ENCODE measurements at regions not wholly inside any gene's neighbourhood (a gene's known extent, or its start where the extent isn't known, plus 50 kb on each side); places are given as distances from the start of the nearest gene placed in this dataset.

- Histone ChIP-seq H3K4me3 (no peak overlapping the region), H3K27ac (no peak overlapping the region), H3K36me3 (no peaks in the 10 kb centered on the region), H3K9me3 (peaks cover 0 to 14% (median 4%) of the 10 kb centered on the region in 8 donors), H3K27me3 (replicated peaks in 1 of 7) (no peaks in the 10 kb centered on the region), H3K4me1 (no peaks in the 10 kb centered on the region)
- intact Hi-C loops (cut with DNase I; ENCODE audit: low total_unique reads), result no loop called here
- no peak for TF ChIP-seq POLR2AphosphoS5 (IDR thresholded peaks at IDR 0.05)
- WGBS, 5 donors, result 52 to 76% (median 61%) methylated on average over 1 of the region's 1 CpG
- DNase-seq, result no peak
These were observed 606.0 kb downstream of the KCTD8 start for GRCh38 chr4:43842594-43842993.

DNA sequence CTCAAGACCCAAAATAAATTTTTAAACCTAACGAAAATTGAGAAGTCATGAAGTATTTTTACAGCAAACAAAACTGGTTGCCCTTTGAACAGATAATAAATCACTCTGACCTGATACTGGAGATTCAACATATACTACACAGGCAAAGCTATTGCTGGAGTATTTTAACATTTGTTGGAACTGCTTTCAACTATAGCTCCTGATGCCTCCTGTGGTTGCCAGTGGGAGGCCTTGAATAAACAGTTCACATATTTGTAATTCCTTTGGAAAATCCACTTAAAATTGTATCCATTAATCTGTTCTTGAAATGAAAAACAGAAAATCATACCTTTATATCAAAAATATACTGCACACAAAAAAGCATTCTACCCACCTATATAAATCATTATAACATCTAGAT is 605.1 kb downstream of the KCTD8 start:
- no peak for TF ChIP-seq CTCF (IDR thresholded peaks at IDR 0.05 in 8 of 11, conservative IDR thresholded peaks at IDR 0.05 in 3 of 11)
- no peak for TF ChIP-seq POLR2AphosphoS5 (IDR thresholded peaks at IDR 0.05)
- TF ChIP-seq POLR2A (IDR thresholded peaks at IDR 0.05), result no peak
- no peaks in the 10 kb centered on the region for H3K36me3 ChIP-seq
- H3K4me3 ChIP-seq, result no peak overlapping the region
- WGBS, 5 donors, result 27 to 48% (median 34%) methylated on average over 1 of the region's 1 CpG
- intact Hi-C loops (cut with DNase I; ENCODE audit: low total_unique reads), result no loop called here
- no peaks in the 10 kb centered on the region for H3K27me3 ChIP-seq (replicated peaks in 1 of 7)
- H3K27ac ChIP-seq, result no peak overlapping the region
- no peak for DNase-seq
- H3K4me1 ChIP-seq, result no peaks in the 10 kb centered on the region
- peaks cover 0 to 14% (median 4%) of the 10 kb centered on the region in 8 donors for H3K9me3 ChIP-seq

DNA sequence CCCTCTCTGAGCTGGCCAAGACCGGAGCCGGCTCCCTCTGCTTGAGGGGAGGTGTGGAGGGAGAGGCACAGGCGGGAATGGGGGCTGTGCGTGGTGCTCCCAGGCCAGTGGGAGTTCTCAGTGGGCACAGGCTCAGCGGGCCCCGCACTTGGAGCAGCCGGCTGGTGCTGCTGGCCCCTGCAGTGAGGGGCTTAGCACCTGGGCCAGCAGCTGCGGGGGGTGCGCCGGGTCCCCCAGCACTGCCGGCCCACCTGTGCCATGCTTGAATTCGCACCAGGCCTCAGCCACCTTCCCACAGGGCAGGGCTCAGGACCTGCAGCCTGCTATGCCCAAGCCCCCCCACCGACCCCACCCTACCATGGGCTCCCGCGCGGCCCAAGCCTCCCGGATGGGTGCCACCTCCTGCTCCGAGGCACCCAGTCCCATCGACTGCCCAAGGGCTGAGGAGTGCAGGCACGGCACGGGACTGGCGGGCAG is 602.5 kb downstream of the KCTD8 start:
- H3K9me3 ChIP-seq, result peaks cover 0 to 14% (median 4%) of the 10 kb centered on the region in 8 donors
- H3K4me3 ChIP-seq, result no peak overlapping the region
- H3K4me1 ChIP-seq, result no peaks in the 10 kb centered on the region
- intact Hi-C loops (cut with DNase I; ENCODE audit: low total_unique reads), result no loop called here
- WGBS, 5 donors, result 80 to 96% (median 92%) methylated on average over 1 to 22 of the region's 22 CpGs
- peak; percentile 66 for DNase-seq
- no peak overlapping the region for H3K27ac ChIP-seq
- no peaks in the 10 kb centered on the region for H3K36me3 ChIP-seq
- no peak for TF ChIP-seq POLR2A (IDR thresholded peaks at IDR 0.05)
- no peak for TF ChIP-seq CTCF (IDR thresholded peaks at IDR 0.05 in 8 of 11, conservative IDR thresholded peaks at IDR 0.05 in 3 of 11)
- no peak for TF ChIP-seq POLR2AphosphoS5 (IDR thresholded peaks at IDR 0.05)
- no peaks in the 10 kb centered on the region for H3K27me3 ChIP-seq (replicated peaks in 1 of 7)

DNA sequence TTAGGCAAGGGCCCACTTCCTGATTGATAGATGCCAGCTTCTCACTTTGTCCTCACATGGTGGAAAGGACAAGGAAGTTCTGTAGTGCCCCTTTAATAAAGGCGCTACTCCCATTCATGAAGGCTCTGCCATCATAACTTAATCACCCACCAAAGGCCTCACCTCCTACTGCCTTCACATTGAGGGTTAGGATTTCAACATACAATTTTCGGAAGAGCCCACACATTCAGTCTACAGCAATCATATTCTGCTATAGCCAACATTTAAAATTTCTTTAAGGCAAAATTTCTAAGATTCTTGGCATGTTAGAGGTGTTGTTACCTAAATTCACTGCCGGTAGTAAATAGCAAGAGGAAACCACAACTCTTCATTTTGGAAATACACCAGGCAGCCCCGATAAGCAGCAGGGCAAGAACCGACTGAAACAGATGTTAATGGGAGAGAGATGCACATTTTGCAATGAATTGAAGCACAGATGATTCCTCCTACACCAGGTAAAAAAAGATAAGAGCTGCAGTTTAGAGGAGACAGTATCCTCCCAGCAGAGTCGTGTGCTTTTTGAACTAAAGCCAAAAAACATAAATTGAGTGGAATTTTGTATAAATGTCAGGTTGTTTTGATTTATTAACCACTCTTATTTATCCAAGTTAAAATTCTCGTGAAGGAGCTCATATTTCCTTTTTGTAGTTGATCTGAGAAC is 594.9 kb downstream of the KCTD8 start:
- WGBS, 5 donors, result 53 to 66% (median 58%) methylated on average over 7 of the region's 7 CpGs
- Histone ChIP-seq H3K4me3 (no peak overlapping the region), H3K36me3 (no peaks in the 10 kb centered on the region), H3K27me3 (replicated peaks in 1 of 7) (no peaks in the 10 kb centered on the region), H3K4me1 (no peaks in the 10 kb centered on the region), H3K9me3 (peaks cover 0 to 9% (median 4%) of the 10 kb centered on the region in 8 donors), H3K27ac (no peak overlapping the region)
- intact Hi-C loops (cut with DNase I; ENCODE audit: low total_unique reads), result no loop called here
- TF ChIP-seq POLR2AphosphoS5 (IDR thresholded peaks at IDR 0.05), result no peak
- TF ChIP-seq POLR2A (IDR thresholded peaks at IDR 0.05), result no peak
- TF ChIP-seq CTCF (IDR thresholded peaks at IDR 0.05 in 8 of 11, conservative IDR thresholded peaks at IDR 0.05 in 3 of 11), result no peak
- DNase-seq, result no peak
